Stimulated activated naive CD8-positive, alpha-beta T cell treated with anti-CD3 and anti-CD28 coated beads, Interleukin-15, Interleukin-2, amounts not matched to agents 100 ng/mL and 50 ng/mL, for 24 hours (primary cell): ENCODE measurements at regions not wholly inside any gene's neighbourhood (a gene's known extent, or its start where the extent isn't known, plus 50 kb on each side); places are given as distances from the start of the nearest gene placed in this dataset.

Experiments used
- H3K27ac Mint-ChIP-seq: one replicate; pipeline ENCODE4 v1.8.0; 2021; ENCODE audit warnings: mild to moderate bottlenecking, mixed read lengths
- H3K27me3 Mint-ChIP-seq: one replicate; pipeline ENCODE4 v1.8.0; 2021; ENCODE audit warnings: mixed read lengths
- H3K36me3 Mint-ChIP-seq: one replicate; pipeline ENCODE4 v1.8.0; 2021; ENCODE audit warnings: low read depth, mixed read lengths
- H3K4me1 Mint-ChIP-seq: one replicate; pipeline ENCODE4 v1.8.0; 2021; ENCODE audit warnings: low read depth, mixed read lengths
- H3K4me3 Mint-ChIP-seq: one replicate; pipeline ENCODE4 v1.8.0; 2021; ENCODE audit warnings: mild to moderate bottlenecking, mixed read lengths
- H3K9me3 Mint-ChIP-seq: one replicate; pipeline ENCODE4 v1.8.0; 2021; ENCODE audit warnings: mixed read lengths

- Mint-ChIP-seq H3K9me3 (peaks cover 3% of the 10 kb centered on the region), H3K4me1 (peaks cover 27% of the 10 kb centered on the region), H3K4me3 (peak overlapping the region; percentile 44), H3K27ac (peak overlapping the region; percentile 92), H3K36me3 (no peaks in the 10 kb centered on the region), H3K27me3 (no peaks in the 10 kb centered on the region)
These were observed 120.8 kb upstream of the ARHGAP20 start for GRCh38 chr11:110833033-110833484.

- H3K27me3 Mint-ChIP-seq: no peaks in the 10 kb centered on the region
- H3K36me3 Mint-ChIP-seq: no peaks in the 10 kb centered on the region
- peaks cover 24% of the 10 kb centered on the region for H3K4me1 Mint-ChIP-seq
- peak overlapping the region; percentile 44 for H3K4me3 Mint-ChIP-seq
- H3K9me3 Mint-ChIP-seq: peaks cover 3% of the 10 kb centered on the region
- H3K27ac Mint-ChIP-seq: peak overlapping the region; percentile 92
These were observed 120.3 kb upstream of the ARHGAP20 start for GRCh38 chr11:110832539-110832938.

GRCh38 chr11:110832080-110832479 is 119.8 kb upstream of the ARHGAP20 start:
- Mint-ChIP-seq H3K9me3 (peaks cover 3% of the 10 kb centered on the region), H3K4me3 (no peak overlapping the region), H3K4me1 (peaks cover 23% of the 10 kb centered on the region), H3K27ac (peak overlapping the region; percentile 92), H3K36me3 (no peaks in the 10 kb centered on the region), H3K27me3 (no peaks in the 10 kb centered on the region)

DNA sequence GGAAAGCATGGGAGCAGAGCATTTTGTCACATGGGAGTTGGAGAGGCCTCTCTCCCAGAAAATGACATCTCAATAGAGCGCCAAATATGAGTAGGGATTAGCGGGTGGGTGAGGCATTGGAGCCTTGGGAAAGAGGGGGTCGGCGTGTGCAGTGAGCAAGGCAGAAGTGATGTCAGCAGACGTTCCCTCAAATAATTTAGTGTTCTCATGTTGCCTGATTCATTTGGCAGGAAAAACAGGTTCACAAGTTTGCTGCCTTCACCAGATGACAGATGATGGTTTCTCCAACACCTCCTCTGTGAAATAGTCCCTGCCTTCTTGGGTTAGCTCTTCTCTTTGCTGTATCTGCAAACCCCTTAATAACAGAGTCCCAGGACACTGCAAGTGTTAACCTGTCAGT is 118.5 kb upstream of the ARHGAP20 start:
- Mint-ChIP-seq H3K36me3 (no peaks in the 10 kb centered on the region), H3K27ac (no peak overlapping the region)

GRCh38 chr11:110830344-110830743 is 118.1 kb upstream of the ARHGAP20 start:
- Mint-ChIP-seq H3K36me3 (no peaks in the 10 kb centered on the region), H3K4me1 (peaks cover 15% of the 10 kb centered on the region), H3K9me3 (no peaks in the 10 kb centered on the region), H3K27ac (no peak overlapping the region), H3K27me3 (no peaks in the 10 kb centered on the region), H3K4me3 (no peak overlapping the region)

More for the DNA sequence above, 118.5 kb upstream of the ARHGAP20 start:
- Mint-ChIP-seq H3K4me3 (no peak overlapping the region), H3K9me3 (no peaks in the 10 kb centered on the region), H3K4me1 (peaks cover 19% of the 10 kb centered on the region), H3K27me3 (no peaks in the 10 kb centered on the region)

DNA sequence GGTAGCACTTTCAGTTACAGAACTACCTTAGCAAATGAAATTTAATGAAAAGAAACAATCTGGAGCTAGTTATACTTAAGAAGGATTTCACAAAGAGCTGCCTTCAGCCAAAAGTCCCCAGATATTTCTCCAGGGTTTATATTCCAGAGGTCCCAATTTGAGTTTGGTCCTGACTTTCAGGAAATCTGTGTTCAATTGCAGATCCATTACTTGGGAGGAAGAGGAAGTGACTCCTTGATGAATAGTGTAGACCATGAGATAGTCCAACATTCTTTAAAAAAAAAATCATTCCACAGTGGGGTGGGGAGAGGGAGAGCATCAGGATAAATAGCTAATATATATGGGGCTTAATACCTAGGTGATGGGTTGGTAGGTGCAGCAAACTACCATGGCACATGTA is 117.6 kb upstream of the ARHGAP20 start:
- Mint-ChIP-seq H3K27me3 (no peaks in the 10 kb centered on the region), H3K36me3 (no peaks in the 10 kb centered on the region), H3K4me1 (peaks cover 15% of the 10 kb centered on the region), H3K4me3 (no peak overlapping the region), H3K9me3 (no peaks in the 10 kb centered on the region), H3K27ac (no peak overlapping the region)

DNA sequence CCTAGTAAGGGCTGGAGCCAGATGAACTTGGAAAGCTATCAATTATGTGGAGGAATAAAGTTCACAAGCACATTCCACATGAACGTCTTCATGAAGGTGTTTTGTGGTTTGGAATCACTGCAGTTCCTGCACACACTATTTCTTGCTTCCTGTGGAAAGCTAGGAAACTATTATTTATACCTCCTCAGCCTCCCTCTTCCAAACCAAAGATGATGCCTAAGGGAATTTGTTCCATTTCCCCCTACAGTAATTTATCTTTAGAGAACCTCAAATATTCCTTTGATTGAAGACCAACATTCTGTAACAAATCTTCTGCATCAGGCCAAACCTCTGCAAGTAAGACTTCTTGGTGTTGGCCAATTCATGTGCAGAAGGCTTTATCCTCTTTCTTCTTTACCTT is 115.8 kb upstream of the ARHGAP20 start:
- no peak overlapping the region for H3K27ac Mint-ChIP-seq
- no peaks in the 10 kb centered on the region for H3K9me3 Mint-ChIP-seq
- H3K36me3 Mint-ChIP-seq: no peaks in the 10 kb centered on the region
- H3K4me3 Mint-ChIP-seq: no peak overlapping the region
- H3K4me1 Mint-ChIP-seq: peaks cover 9% of the 10 kb centered on the region
- peaks cover 7% of the 10 kb centered on the region for H3K27me3 Mint-ChIP-seq

- Mint-ChIP-seq H3K4me3 (no peak overlapping the region), H3K27ac (no peak overlapping the region), H3K9me3 (no peaks in the 10 kb centered on the region), H3K27me3 (peaks cover 7% of the 10 kb centered on the region), H3K36me3 (no peaks in the 10 kb centered on the region), H3K4me1 (peaks cover 3% of the 10 kb centered on the region)
These were observed 115.0 kb upstream of the ARHGAP20 start for GRCh38 chr11:110827276-110827675.

DNA sequence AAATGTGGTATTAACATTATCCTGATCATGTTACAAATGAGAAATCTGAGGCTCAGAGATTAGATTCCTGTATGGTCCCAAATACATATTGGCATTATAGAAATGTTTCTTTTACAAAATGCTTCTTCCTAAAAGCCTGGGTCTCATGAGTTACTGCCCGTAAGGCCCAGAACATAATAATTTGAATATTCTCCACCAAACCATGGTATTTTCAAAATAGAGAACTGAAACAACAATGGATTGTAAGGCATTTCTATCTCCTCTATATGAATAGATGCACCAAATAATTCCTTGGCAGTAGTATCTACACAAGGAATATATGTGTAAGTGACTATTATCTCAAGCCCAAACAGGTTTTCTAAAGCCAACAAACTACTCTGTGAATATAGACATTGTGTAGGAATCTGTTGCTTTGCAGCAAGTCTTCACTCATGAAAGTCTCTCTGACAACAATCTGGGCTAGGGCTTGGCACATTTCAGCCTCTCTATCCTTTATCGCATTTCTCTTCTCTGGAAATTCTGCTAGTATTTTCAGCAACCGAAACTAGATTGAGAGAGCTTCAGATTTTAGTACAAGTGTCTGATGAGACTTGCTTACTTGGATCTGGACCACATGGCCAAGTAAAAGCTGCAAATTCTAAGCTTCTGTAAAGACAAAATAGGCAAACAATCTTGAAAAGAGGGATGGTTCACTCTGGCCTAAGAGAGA is 112.8 kb upstream of the ARHGAP20 start:
- peaks cover 8% of the 10 kb centered on the region for H3K4me1 Mint-ChIP-seq
- H3K36me3 Mint-ChIP-seq: no peaks in the 10 kb centered on the region
- no peaks in the 10 kb centered on the region for H3K9me3 Mint-ChIP-seq
- no peak overlapping the region for H3K4me3 Mint-ChIP-seq
- H3K27ac Mint-ChIP-seq: no peak overlapping the region
- peaks cover 7% of the 10 kb centered on the region for H3K27me3 Mint-ChIP-seq

DNA sequence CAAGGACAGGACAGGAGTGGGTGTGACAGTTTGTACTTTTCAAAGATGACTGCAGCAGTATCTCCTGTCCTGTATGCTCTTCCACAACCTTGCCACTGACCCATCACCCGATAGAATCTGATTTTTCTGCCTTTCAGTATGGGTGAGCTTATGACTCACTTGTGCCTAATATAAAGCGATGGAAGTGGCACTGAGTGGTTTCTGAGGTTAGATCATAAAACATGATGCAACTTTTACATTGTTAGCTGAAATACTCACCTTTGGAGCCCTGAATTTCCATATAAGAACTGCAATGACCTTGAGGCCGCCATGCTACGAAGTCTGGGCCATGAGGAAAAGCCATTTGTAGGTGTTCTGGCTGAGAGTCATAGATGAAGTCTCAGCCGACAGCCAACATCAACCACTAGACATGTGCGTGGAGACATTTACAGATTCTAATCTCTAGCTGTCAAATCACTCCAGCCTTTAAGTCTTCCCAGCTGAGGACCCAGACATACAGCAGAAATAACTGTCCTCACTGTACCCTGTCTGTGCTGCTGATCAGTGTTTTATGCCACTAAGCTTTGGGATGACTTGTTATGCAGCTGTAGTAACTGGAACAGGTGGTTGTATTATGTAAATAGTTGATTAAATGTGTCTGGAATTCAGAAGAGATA is 105.9 kb upstream of the ARHGAP20 start:
- Mint-ChIP-seq H3K4me1 (peaks cover 26% of the 10 kb centered on the region), H3K27ac (peak overlapping the region; percentile 78), H3K9me3 (peaks cover 13% of the 10 kb centered on the region), H3K4me3 (no peak overlapping the region), H3K27me3 (peaks cover 14% of the 10 kb centered on the region), H3K36me3 (no peaks in the 10 kb centered on the region)

DNA sequence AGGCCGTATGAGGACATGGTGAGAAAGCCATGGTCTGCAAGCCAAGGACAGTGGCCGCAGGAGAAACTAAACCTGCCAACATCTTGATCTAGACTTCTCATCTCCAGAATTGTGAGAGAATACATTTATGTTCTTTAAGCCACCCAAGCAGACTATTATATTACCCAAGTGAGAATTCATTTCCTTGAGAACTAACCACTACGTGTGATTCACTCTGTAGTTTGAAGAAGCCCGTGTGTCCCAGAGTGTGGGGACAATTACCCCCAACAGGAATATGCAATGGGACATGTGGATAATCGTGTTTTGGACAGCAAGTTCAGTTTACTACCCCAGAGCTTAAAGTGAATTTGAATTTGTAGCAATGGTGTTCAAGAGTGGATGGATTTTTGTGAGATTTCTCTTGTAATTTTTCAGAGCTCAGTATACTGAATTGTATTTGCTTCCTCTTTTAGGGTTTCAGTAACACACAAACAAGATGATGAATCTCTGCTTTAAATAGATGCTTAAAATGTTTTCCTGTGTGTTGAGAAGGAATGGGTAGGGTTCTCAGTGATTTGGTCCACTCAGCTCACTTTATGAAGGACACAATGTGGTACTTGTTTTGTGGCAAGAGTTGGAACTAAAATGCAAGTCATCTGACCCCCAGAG is 100.0 kb upstream of the ARHGAP20 start:
- H3K9me3 Mint-ChIP-seq: peaks cover 13% of the 10 kb centered on the region
- no peak overlapping the region for H3K4me3 Mint-ChIP-seq
- H3K36me3 Mint-ChIP-seq: no peaks in the 10 kb centered on the region
- H3K27ac Mint-ChIP-seq: no peak overlapping the region
- no peaks in the 10 kb centered on the region for H3K4me1 Mint-ChIP-seq
- H3K27me3 Mint-ChIP-seq: peaks cover 20% of the 10 kb centered on the region

- Mint-ChIP-seq H3K4me3 (no peak overlapping the region), H3K4me1 (no peaks in the 10 kb centered on the region), H3K36me3 (no peaks in the 10 kb centered on the region), H3K9me3 (no peaks in the 10 kb centered on the region), H3K27ac (no peak overlapping the region), H3K27me3 (peaks cover 23% of the 10 kb centered on the region)
These were observed 97.4 kb upstream of the ARHGAP20 start for GRCh38 chr11:110809417-110810199.

GRCh38 chr11:110808248-110808647 is 96.0 kb upstream of the ARHGAP20 start:
- Mint-ChIP-seq H3K4me3 (no peak overlapping the region), H3K27me3 (peaks cover 17% of the 10 kb centered on the region), H3K27ac (no peak overlapping the region), H3K9me3 (no peaks in the 10 kb centered on the region), H3K4me1 (no peaks in the 10 kb centered on the region), H3K36me3 (no peaks in the 10 kb centered on the region)

- peaks cover 17% of the 10 kb centered on the region for H3K27me3 Mint-ChIP-seq
- no peaks in the 10 kb centered on the region for H3K9me3 Mint-ChIP-seq
- H3K4me3 Mint-ChIP-seq: no peak overlapping the region
- no peak overlapping the region for H3K27ac Mint-ChIP-seq
- no peaks in the 10 kb centered on the region for H3K4me1 Mint-ChIP-seq
- no peaks in the 10 kb centered on the region for H3K36me3 Mint-ChIP-seq
These were observed 95.6 kb upstream of the ARHGAP20 start for GRCh38 chr11:110807801-110808200.

- Mint-ChIP-seq H3K4me1 (no peaks in the 10 kb centered on the region), H3K9me3 (no peaks in the 10 kb centered on the region), H3K4me3 (no peak overlapping the region), H3K27ac (no peak overlapping the region), H3K36me3 (no peaks in the 10 kb centered on the region), H3K27me3 (peaks cover 17% of the 10 kb centered on the region)
These were observed 93.5 kb upstream of the ARHGAP20 start for GRCh38 chr11:110805756-110806155.
